Activated CD8-positive, alpha-beta T cell treated with anti-CD3 and anti-CD28 coated beads for 36 hours (primary cell): ENCODE measurements at regions not wholly inside any gene's neighbourhood (a gene's known extent, or its start where the extent isn't known, plus 50 kb on each side); places are given as distances from the start of the nearest gene placed in this dataset.

Experiments used
- ATAC-seq: fragments of 200-7000 bp; cut with Tn5 transposase; one replicate; pipeline ENCODE4 v1.10.0; 2021; ENCODE audit warnings: mild to moderate bottlenecking, moderate library complexity
- CTCF ChIA-PET: fragments of 350-600 bp; sonication (Branson Sonifier 250); formaldehyde crosslinking; loops from one replicate; lab custom pipeline; 2021; ENCODE audit warnings: antibody characterized with exemption; lab: Charles Lee
- POLR2A ChIA-PET: fragments of 350-600 bp; sonication (Branson Sonifier 250); formaldehyde crosslinking; loops from one replicate; lab custom pipeline; 2021; ENCODE audit warnings: antibody characterized with exemption; lab: Charles Lee
- DNase-seq: peaks from one replicate; pipeline ENCODE4 v3.0.0-alpha.2; 2020
- H3K27ac Mint-ChIP-seq: one replicate; pipeline ENCODE4 v1.8.0; 2021; ENCODE audit warnings: mild to moderate bottlenecking, mixed read lengths
- H3K27me3 Mint-ChIP-seq: one replicate; pipeline ENCODE4 v1.8.0; 2021; ENCODE audit warnings: mixed read lengths
- H3K36me3 Mint-ChIP-seq: one replicate; pipeline ENCODE4 v1.8.0; 2021; ENCODE audit warnings: low read depth, mixed read lengths
- H3K4me1 Mint-ChIP-seq: one replicate; pipeline ENCODE4 v1.8.0; 2021; ENCODE audit warnings: low read depth, mixed read lengths
- H3K4me3 Mint-ChIP-seq: one replicate; pipeline ENCODE4 v1.8.0; 2021; ENCODE audit warnings: mild to moderate bottlenecking, moderate library complexity, mixed read lengths
- H3K9me3 Mint-ChIP-seq: one replicate; pipeline ENCODE4 v1.8.0; 2021; ENCODE audit warnings: mixed read lengths
- intact Hi-C: fragments of 100-400 bp; cut with micrococcal nuclease; formaldehyde crosslinking; loops from one replicate; pipeline ENCODE4 v1.10.0; 2022
- TF ChIP-seq, protein P1 (sequence below): fragments of 200-600 bp; IDR thresholded peaks from one replicate; pipeline ENCODE4 v1.8.0; 2022; ENCODE audit warnings: antibody characterized with exemption, mild to moderate bottlenecking

DNA sequence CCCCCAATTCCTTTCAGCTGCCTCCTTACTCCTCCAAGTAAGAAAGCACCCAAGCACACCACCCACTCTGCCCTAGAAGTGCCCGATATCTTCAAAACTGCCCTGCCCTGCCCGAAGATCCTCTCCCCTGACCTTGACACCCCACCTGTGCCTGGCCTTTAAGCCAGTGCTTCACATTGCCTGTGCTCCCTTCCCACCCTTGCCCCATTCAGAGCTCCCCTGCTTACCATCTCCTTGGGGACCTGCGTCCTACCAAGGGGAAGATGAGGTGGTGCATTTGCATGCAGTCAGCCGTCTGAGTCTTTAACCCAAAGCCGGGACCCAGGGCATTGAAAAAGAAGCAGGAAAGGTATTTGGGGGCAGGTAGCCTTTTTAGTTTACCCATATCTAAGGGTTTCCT, 73.5 kb upstream of the SLCO3A1 start:
- Mint-ChIP-seq H3K27ac (no peak overlapping the region), H3K4me3 (no peak overlapping the region), H3K4me1 (no peaks in the 10 kb centered on the region), H3K36me3 (no peaks in the 10 kb centered on the region), H3K9me3 (no peaks in the 10 kb centered on the region), H3K27me3 (peaks cover 10% of the 10 kb centered on the region)
- ChIA-PET POLR2A (no interaction called here), CTCF (no interaction called here)
- intact Hi-C loops, result no loop called here
- no peak for DNase-seq
- ATAC-seq, result no peak
- TF ChIP-seq, protein P1, sequence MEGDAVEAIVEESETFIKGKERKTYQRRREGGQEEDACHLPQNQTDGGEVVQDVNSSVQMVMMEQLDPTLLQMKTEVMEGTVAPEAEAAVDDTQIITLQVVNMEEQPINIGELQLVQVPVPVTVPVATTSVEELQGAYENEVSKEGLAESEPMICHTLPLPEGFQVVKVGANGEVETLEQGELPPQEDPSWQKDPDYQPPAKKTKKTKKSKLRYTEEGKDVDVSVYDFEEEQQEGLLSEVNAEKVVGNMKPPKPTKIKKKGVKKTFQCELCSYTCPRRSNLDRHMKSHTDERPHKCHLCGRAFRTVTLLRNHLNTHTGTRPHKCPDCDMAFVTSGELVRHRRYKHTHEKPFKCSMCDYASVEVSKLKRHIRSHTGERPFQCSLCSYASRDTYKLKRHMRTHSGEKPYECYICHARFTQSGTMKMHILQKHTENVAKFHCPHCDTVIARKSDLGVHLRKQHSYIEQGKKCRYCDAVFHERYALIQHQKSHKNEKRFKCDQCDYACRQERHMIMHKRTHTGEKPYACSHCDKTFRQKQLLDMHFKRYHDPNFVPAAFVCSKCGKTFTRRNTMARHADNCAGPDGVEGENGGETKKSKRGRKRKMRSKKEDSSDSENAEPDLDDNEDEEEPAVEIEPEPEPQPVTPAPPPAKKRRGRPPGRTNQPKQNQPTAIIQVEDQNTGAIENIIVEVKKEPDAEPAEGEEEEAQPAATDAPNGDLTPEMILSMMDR, result no peak

GRCh38 chr15:91780387-91780786, 73.1 kb upstream of the SLCO3A1 start:
- Mint-ChIP-seq H3K4me1 (no peaks in the 10 kb centered on the region), H3K27ac (no peak overlapping the region), H3K27me3 (peaks cover 9% of the 10 kb centered on the region), H3K36me3 (no peaks in the 10 kb centered on the region), H3K9me3 (no peaks in the 10 kb centered on the region), H3K4me3 (no peak overlapping the region)
- intact Hi-C loops, result no loop called here
- no peak for ATAC-seq
- no peak for DNase-seq
- POLR2A ChIA-PET, result no interaction called here
- CTCF ChIA-PET, result no interaction called here
- TF ChIP-seq, protein P1, result no peak

DNA sequence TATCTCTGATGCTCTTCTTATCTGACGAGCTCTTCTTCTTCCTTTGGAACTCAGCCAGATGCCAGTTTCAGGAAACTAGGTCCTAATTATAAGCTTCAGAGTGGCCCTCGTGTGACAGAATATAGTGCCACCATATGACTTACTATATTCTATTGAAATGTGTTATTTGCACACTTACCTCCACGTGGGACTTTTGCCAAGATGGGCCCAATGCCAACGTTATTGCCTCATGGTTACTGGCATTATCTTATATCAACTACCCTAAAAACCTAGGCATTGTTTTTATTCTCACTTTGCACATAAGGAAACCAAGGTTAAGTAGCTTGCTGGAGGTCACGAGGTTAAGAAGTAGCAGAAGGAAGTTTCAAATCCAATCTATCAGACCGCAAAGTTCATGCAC, 71.3 kb upstream of the SLCO3A1 start:
- POLR2A ChIA-PET, result interaction anchor here (0.7 to 1.2 kb wide), 2 partner anchors 22 to 221 kb away, joined by 3 read pairs; no protein-coding TSS in a partner anchor
- TF ChIP-seq, protein P1, result no peak
- no peak for DNase-seq
- no peaks in the 10 kb centered on the region for H3K4me1 Mint-ChIP-seq
- no peak overlapping the region for H3K4me3 Mint-ChIP-seq
- peaks cover 12% of the 10 kb centered on the region for H3K27me3 Mint-ChIP-seq
- H3K9me3 Mint-ChIP-seq, result no peaks in the 10 kb centered on the region
- intact Hi-C loops, result no loop called here
- no peaks in the 10 kb centered on the region for H3K36me3 Mint-ChIP-seq
- no peak overlapping the region for H3K27ac Mint-ChIP-seq
- ATAC-seq, result no peak
- CTCF ChIA-PET, result no interaction called here

DNA sequence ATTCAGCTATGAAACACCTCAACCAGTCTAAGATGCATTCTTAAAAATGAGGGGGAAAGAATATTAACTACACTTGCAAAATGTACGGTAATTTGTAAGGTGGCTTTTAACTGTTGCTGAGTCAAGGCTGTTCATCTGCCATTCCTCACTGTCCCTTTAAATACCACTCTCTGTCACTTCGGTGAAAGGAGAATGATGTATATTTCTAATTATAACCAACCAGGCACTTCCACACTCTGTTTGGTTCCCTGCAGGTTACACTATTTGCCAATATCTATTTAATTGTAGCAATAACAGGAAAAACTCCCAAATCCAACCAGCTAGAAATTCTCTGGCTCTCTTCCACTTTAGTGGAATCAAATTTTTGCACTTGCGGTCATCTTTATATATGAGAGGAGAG, 70.5 kb upstream of the SLCO3A1 start:
- DNase-seq, result no peak

DNA sequence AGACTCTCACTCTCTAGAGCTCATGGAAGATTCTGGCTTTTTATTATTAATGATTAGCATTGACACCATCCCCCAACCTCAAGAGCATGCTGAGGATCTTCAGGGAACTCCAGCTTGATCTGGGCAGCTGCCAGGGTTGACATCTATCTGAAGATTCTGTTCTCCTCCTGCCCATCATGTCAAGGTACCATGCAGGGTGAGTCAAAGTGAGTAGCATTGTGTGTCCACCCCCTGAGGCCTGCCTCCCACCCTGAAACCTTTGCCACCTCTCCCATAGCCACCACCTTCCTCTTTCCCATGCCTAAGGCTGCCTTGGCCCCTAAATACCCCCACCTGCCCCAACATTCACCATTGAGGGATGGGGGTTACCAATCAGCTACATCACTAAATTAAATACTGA, 70.1 kb upstream of the SLCO3A1 start:
- DNase-seq (no peak), ATAC-seq (no peak)
- H3K27me3 Mint-ChIP-seq, result peaks cover 9% of the 10 kb centered on the region
- H3K4me1 Mint-ChIP-seq, result no peaks in the 10 kb centered on the region
- H3K9me3 Mint-ChIP-seq, result no peaks in the 10 kb centered on the region
- no peaks in the 10 kb centered on the region for H3K36me3 Mint-ChIP-seq
- H3K27ac Mint-ChIP-seq, result no peak overlapping the region
- no peak overlapping the region for H3K4me3 Mint-ChIP-seq
- ChIA-PET POLR2A (no interaction called here), CTCF (interaction anchor here (1.5 kb wide), 1 partner anchor 77 kb away, joined by 4 read pairs; no protein-coding TSS in a partner anchor)
- intact Hi-C loops, result no loop called here
- TF ChIP-seq, protein P1, result no peak

More for the DNA sequence above, 70.5 kb upstream of the SLCO3A1 start:
- Mint-ChIP-seq H3K9me3 (no peaks in the 10 kb centered on the region), H3K27ac (no peak overlapping the region), H3K4me1 (no peaks in the 10 kb centered on the region), H3K36me3 (no peaks in the 10 kb centered on the region), H3K4me3 (no peak overlapping the region), H3K27me3 (peaks cover 9% of the 10 kb centered on the region)
- ChIA-PET POLR2A (no interaction called here), CTCF (interaction anchor here (1.5 kb wide), 1 partner anchor 77 kb away, joined by 4 read pairs; no protein-coding TSS in a partner anchor)
- no peak for ATAC-seq
- intact Hi-C loops, result no loop called here
- TF ChIP-seq, protein P1, result no peak
